ENCODE measurements at regions not wholly inside any gene's neighbourhood (a gene's known extent, or its start where the extent isn't known, plus 50 kb on each side); places are given as distances from the start of the nearest gene placed in this dataset.

DNA sequence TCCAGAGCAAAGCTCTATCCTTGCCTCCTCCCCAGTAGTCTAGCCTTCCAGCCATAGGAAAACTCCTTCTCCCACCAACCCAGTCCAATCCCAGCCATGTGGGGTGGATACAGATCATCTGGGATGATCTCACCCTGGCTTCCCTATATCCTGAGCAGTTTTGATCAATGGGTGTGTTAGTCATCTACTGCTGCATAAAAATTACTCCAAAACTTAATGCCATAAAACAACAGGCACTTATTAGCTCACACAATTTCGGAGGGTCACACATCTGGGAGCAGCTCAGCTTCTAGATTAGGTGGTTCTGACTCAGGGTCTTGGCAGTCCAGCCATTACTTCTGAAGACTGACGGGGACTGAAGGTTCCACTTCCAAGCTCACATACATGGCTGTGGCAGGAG is 190.4 kb downstream of the SPP2 start:
- TF ChIP-seq, protein P1, sequence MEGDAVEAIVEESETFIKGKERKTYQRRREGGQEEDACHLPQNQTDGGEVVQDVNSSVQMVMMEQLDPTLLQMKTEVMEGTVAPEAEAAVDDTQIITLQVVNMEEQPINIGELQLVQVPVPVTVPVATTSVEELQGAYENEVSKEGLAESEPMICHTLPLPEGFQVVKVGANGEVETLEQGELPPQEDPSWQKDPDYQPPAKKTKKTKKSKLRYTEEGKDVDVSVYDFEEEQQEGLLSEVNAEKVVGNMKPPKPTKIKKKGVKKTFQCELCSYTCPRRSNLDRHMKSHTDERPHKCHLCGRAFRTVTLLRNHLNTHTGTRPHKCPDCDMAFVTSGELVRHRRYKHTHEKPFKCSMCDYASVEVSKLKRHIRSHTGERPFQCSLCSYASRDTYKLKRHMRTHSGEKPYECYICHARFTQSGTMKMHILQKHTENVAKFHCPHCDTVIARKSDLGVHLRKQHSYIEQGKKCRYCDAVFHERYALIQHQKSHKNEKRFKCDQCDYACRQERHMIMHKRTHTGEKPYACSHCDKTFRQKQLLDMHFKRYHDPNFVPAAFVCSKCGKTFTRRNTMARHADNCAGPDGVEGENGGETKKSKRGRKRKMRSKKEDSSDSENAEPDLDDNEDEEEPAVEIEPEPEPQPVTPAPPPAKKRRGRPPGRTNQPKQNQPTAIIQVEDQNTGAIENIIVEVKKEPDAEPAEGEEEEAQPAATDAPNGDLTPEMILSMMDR (IDR thresholded peaks at IDR 0.05; ENCODE audit: low read length): no peak
- no peak for TF ChIP-seq EZH2 (IDR thresholded peaks at IDR 0.05; ENCODE audit: borderline replicate concordance, low read length)
